ENCODE measurements at regions not wholly inside any gene's neighbourhood (a gene's known extent, or its start where the extent isn't known, plus 50 kb on each side); places are given as distances from the start of the nearest gene placed in this dataset.
"Not testable (repeated sequence)": the region's sequence is repeated elsewhere in the genome, so short reads cannot be mapped to it uniquely, and the experiment has no call there.

GRCh38 chr7:42560866-42561265 is 323.9 kb upstream of the GLI3 start:
- ATAC-seq = no peak

- not testable (repeated sequence) for ATAC-seq
These were observed 317.9 kb upstream of the GLI3 start for GRCh38 chr7:42554932-42555331.

- no peak for ATAC-seq
These were observed 315.2 kb upstream of the GLI3 start for GRCh38 chr7:42552227-42552626.

- ATAC-seq = no peak
These were observed 313.9 kb upstream of the GLI3 start for GRCh38 chr7:42550706-42551470.

- ATAC-seq = no peak
These were observed 313.0 kb upstream of the GLI3 start for GRCh38 chr7:42549866-42550485.

GRCh38 chr7:42548816-42549611 is 312.0 kb upstream of the GLI3 start:
- ATAC-seq = no peak

GRCh38 chr7:42545049-42545724 is 308.2 kb upstream of the GLI3 start:
- no peak for ATAC-seq

GRCh38 chr7:42543953-42544352 is 306.9 kb upstream of the GLI3 start:
- no peak for ATAC-seq

- ATAC-seq = not testable (repeated sequence)
These were observed 305.4 kb upstream of the GLI3 start for GRCh38 chr7:42542446-42542845.

- ATAC-seq = no peak
These were observed 297.4 kb upstream of the GLI3 start for GRCh38 chr7:42534441-42534840.

GRCh38 chr7:42527004-42527403 is 290.0 kb upstream of the GLI3 start:
- no peak for ATAC-seq

GRCh38 chr7:42522227-42522991 is 285.4 kb upstream of the GLI3 start:
- no peak for ATAC-seq

- no peak for ATAC-seq
These were observed 274.0 kb upstream of the GLI3 start for GRCh38 chr7:42511027-42511426.

- ATAC-seq = no peak
These were observed 269.1 kb upstream of the GLI3 start for GRCh38 chr7:42506097-42506496.

GRCh38 chr7:42502022-42502421 is 265.0 kb upstream of the GLI3 start:
- ATAC-seq = no peak

GRCh38 chr7:42495256-42495655 is 258.2 kb upstream of the GLI3 start:
- ATAC-seq = no peak

GRCh38 chr7:42494736-42495135 is 257.7 kb upstream of the GLI3 start:
- no peak for ATAC-seq

- no peak for ATAC-seq
These were observed 257.2 kb upstream of the GLI3 start for GRCh38 chr7:42494199-42494710.

GRCh38 chr7:42493436-42494198 is 256.6 kb upstream of the GLI3 start:
- no peak for ATAC-seq

- ATAC-seq = no peak
These were observed 255.9 kb upstream of the GLI3 start for GRCh38 chr7:42492920-42493319.

GRCh38 chr7:42491106-42491505 is 254.1 kb upstream of the GLI3 start:
- ATAC-seq = no peak
